ENCODE measurements at regions not wholly inside any gene's neighbourhood (a gene's known extent, or its start where the extent isn't known, plus 50 kb on each side); places are given as distances from the start of the nearest gene placed in this dataset. TPM values are rescaled to one million over a fixed set of nuclear protein-coding genes. Genes with fewer than 3 reads are reported as not detected.

GRCh38 chr15:77689821-77690220, 57.1 kb upstream of the LINGO1 start:
- no peak for DNase-seq (ENCODE audit: low read depth)
- no peak for TF ChIP-seq CTCF (IDR thresholded peaks at IDR 0.05; ENCODE audit: insufficient read depth, low read length)
- H3K4me3 ChIP-seq (ENCODE audit: low read depth, low read length): no peak overlapping the region

- DNase-seq (ENCODE audit: low read depth): no peak
- no peak for TF ChIP-seq CTCF (IDR thresholded peaks at IDR 0.05; ENCODE audit: insufficient read depth, low read length)
- no peak overlapping the region for H3K4me3 ChIP-seq (ENCODE audit: low read depth, low read length)
Measured at GRCh38 chr15:77688693-77689092, 56.0 kb upstream of the LINGO1 start.

GRCh38 chr15:77688266-77688665, 55.6 kb upstream of the LINGO1 start:
- no peak for TF ChIP-seq CTCF (IDR thresholded peaks at IDR 0.05; ENCODE audit: insufficient read depth, low read length)
- no peak for DNase-seq (ENCODE audit: low read depth)
- no peak overlapping the region for H3K4me3 ChIP-seq (ENCODE audit: low read depth, low read length)

GRCh38 chr15:77685082-77685815, 52.5 kb upstream of the LINGO1 start:
- no peak for DNase-seq (ENCODE audit: low read depth)
- no peak overlapping the region for H3K4me3 ChIP-seq (ENCODE audit: low read depth, low read length)
- no peak for TF ChIP-seq CTCF (IDR thresholded peaks at IDR 0.05; ENCODE audit: insufficient read depth, low read length)

- DNase-seq (ENCODE audit: low read depth): no peak
- no peak for TF ChIP-seq CTCF (IDR thresholded peaks at IDR 0.05; ENCODE audit: insufficient read depth, low read length)
- no peak overlapping the region for H3K4me3 ChIP-seq (ENCODE audit: low read depth, low read length)
Measured at GRCh38 chr15:77684341-77685081, 51.8 kb upstream of the LINGO1 start.

DNA sequence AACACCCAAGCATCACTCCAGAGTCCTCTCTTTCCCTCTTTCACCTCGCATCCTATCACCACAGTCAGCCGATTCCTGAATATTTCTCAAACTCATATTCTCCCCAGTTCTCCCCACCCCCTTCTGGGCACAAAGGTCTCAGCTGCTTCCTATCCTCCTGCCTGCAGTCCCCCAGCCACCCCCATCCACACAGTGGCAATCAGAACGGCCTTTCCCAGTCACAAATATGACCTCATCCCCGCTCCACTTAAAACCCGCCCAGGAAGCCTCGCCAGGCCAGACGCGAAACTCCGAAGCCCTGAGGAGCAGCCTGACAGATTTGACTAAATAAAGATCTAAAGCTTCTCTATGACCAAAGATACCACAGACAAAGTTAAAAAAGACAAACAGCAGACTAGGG, 49.9 kb upstream of the LINGO1 start:
- no peak for DNase-seq (ENCODE audit: low read depth)
- TF ChIP-seq CTCF (IDR thresholded peaks at IDR 0.05; ENCODE audit: insufficient read depth, low read length): no peak
- H3K4me3 ChIP-seq (ENCODE audit: low read depth, low read length): no peak overlapping the region

Small RNAs in the stretch of these regions (small RNA-seq; reads per million reads assigned to genes)
- gene RN7SL214P: not detected
